ENCODE measurements at regions not wholly inside any gene's neighbourhood (a gene's known extent, or its start where the extent isn't known, plus 50 kb on each side); places are given as distances from the start of the nearest gene placed in this dataset.

DNA sequence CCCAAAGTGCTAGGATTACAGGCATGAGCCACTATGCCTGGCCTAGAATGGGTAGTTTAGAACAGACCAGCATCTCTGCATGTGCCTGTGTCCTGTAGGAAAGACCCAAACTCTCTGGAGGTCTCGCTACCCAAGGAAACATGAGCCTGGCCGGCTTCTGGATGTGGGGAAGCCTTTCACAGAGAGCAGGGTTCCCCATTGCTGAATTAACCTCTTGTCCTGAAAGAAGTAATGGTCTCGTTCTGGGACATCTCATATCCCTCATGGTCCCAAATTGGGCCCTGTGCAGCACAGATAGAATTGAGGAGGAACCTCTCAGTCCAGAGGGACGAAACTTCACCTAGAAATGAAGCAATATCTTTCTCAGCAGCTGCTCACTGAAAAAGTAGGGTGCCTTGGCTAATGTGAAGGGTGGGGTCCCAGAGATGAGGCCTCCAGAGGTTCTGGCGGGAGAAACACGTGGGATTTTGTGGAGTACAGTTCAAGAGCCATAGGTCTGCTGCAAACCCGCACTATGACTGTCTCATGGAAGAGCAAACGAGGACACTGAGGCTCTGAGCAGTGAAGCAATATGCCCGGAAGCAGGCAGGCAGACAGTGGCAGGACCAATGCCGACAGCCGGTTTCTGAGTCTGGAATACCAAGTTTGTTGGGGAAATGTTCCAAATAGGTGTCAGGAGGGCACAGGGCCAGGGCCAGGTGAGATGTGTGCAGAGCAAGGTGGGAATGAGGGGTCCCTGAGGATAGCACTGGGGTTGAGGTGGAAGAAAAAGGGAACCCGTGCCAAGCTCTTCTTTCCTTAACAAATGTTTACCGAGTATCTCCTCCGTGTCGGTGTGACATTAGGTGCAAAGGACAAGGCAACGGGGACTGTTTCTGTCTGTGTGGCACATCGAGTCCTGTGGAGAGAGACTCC lies 121.0 kb upstream of the TWIST2 start:
- DNase-seq (ENCODE audit: low read depth): no peak

- no peak for DNase-seq (ENCODE audit: low read depth)
Measured at GRCh38 chr2:238727585-238728329, 120.1 kb upstream of the TWIST2 start.

GRCh38 chr2:238728330-238729260 lies 119.3 kb upstream of the TWIST2 start:
- DNase-seq (ENCODE audit: low read depth): no peak

DNA sequence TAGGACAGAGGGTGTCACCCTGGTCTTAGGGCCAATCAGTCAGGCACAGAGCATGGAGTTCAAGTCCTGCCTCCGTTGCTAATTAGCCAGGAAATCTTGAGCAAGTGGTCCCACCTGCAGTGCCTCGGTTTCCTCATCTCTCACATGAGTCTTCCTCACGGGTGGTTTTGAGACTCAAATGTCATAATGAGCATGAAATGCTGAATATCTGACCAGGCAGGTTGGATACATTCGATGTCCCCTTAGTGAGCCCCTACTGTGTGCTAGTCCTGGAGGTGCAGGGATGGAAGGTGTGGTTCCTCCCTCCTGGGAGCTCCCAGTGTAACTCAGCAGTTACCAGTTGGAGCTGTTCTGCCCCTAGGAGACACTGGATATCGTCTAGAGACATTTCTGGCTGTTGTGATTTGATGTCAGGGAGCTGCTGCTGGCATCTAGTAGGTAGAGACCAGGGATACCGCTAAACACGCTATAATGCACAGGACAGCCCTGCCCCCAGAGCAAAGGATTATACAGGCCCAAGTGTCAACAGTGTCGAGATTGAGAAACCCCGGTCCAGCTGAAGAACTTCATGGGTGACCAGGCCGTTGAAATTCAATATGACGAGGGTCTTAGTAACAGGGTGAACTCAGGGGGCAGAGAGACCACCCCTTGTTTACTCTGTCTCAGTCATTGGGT lies 118.5 kb upstream of the TWIST2 start:
- no peak for DNase-seq (ENCODE audit: low read depth)

DNA sequence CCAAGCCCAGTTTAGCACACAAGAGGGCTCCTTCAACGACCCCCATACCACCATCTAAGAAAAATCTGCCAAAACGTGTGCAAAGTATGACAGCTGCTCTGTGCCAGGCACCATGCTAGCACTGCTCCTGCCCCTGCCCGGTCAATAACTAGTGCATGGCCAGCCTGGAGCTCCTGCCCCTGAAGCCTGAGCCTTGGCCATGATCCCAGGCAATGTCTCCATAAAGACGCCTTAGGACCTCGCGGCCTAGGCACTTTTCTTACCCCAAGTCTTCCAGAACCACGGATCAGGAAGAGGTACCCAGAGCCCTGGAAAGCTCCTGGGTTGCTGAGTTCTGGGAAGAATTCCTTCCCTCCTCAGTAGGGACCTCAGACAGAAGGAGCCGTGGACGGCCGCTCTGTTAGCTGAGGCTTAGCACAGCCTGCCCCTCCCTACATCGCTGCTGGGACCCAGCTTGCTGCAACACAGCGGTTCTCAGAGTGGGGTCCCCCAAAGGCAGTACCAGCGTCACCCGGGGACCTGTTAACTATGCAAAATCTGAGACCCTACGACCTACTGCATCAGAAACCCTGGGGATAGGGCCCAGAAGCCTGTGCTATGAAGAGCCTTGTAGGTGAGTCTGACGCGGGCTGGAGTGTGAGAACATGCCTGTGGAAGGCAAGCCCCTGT lies 117.8 kb upstream of the TWIST2 start:
- DNase-seq (ENCODE audit: low read depth): no peak

- no peak for DNase-seq (ENCODE audit: low read depth)
Measured at GRCh38 chr2:238730881-238731280, 117.0 kb upstream of the TWIST2 start.

GRCh38 chr2:238731961-238732360 lies 115.9 kb upstream of the TWIST2 start:
- no peak for DNase-seq (ENCODE audit: low read depth)

- no peak for DNase-seq (ENCODE audit: low read depth)
Measured at GRCh38 chr2:238738917-238739316, 109.0 kb upstream of the TWIST2 start.

DNA sequence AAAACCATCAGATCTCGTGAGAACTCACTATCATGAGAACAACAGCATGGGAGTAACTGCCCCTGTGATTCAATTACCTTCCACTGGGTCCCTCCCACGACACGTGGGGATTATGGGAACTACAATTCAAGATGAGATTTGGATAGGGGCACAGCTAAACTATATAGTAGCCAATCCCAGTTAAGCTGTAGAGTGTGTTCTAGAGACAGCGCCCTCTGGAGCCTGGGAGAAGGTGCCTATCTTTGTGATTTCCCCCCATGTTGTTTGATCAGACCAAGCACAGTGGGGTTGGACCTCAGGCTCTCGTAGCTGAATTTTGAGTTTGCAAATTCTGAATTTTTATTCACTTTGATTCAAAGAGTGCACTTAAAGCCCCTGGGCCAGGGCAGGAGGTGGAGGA lies 108.2 kb upstream of the TWIST2 start:
- DNase-seq (ENCODE audit: low read depth): no peak

DNA sequence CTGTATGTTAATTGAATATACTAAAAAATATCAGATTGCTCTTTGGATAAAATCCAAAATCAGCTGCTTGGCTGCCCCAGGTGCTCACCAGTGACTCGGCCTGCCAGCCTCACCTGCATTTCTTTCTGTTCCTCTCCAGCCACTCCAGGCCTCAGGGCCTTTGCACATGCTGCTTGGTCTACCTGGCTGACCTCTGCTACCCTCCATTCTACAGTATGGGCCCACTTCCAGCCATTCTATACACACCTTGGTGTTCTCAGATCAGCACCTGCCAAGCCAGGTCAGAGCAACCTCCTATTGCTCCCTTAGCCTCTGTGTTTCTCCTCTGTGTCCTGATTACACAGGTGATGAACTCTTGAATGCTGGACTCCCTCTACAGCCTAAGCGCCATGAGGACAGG lies 106.6 kb upstream of the TWIST2 start:
- DNase-seq (ENCODE audit: low read depth): no peak

DNA sequence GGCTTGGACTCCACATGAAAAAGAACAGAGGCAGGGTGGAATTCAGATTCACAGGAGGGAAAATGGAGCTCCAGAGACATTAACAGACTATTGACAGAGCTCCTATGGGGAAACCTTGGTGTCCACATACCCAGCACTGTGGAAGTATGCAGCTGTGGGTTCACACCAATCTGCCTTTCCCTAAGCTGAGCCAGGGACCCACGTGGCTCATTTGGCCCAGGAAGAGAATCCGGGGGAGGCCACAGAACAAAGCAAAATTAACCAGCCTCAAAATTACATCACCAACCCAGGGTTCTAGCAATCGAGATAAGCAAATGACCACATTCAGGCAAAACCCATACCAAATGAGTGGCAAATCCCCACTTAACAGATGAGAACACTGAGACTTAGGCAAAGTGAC lies 105.8 kb upstream of the TWIST2 start:
- DNase-seq (ENCODE audit: low read depth): no peak

GRCh38 chr2:238742664-238743063 lies 105.2 kb upstream of the TWIST2 start:
- no peak for DNase-seq (ENCODE audit: low read depth)

DNA sequence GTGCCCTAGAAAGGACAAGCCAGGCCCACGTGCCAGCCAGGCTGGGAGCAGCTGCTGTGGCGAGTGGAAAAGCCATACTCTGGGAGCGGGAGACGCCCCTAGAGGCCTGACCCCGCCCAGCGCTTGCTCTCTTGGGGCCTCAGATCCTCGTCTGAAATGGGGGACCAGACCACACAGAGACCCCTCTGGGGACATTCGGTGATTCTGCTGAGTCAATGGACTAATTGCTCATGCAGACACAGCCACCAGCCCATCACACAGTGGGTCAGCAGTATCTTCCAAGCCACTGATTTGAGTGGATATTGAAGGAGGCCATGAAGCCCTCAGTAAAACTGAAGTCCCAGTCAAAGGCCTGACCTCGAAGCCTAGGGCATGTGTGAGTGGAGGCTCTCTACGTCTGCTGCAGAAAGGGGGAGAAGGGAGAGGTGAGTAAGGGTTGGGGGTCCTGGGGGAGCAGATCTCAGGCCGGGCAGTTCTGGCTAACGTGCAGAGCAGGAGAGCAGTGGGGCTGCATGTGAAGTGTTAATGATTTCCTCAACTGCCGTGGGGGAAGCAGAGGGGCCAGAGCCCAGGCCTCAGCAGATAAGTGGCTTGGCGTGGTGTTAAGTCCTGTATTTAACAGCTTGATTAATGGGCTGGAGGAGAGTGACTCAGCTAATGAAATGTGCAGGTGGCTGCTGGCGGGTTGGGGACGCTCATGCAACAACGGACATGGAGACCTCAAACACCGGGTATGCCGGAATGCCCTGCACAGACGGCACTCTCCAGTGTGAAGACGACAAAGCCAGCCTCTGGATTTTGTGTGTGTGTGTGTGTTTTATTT lies 104.4 kb upstream of the TWIST2 start:
- no peak for DNase-seq (ENCODE audit: low read depth)

- DNase-seq (ENCODE audit: low read depth): no peak
Measured at GRCh38 chr2:238744951-238745350, 102.9 kb upstream of the TWIST2 start.

DNA sequence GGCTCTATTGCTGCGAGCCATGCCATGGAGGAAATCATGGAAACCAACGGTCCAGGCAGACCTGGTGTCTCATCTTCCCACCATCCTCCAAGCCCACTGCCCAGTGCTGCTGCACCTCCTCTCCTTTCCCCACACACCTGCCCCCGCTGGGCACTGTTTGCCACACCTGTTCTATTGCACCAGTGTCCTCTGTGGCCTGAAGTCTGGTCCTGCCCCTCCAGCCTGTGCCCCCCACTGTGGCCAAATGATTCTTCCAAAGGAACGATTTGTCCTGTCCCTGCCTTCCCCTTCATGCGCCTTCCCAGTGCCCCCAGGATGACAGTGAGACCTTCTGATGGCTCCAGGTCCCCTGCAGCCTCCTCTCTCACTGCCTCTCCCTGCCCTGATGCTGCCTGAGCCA lies 101.9 kb upstream of the TWIST2 start:
- DNase-seq (ENCODE audit: low read depth): no peak

GRCh38 chr2:238747114-238747513 lies 100.8 kb upstream of the TWIST2 start:
- no peak for DNase-seq (ENCODE audit: low read depth)

DNA sequence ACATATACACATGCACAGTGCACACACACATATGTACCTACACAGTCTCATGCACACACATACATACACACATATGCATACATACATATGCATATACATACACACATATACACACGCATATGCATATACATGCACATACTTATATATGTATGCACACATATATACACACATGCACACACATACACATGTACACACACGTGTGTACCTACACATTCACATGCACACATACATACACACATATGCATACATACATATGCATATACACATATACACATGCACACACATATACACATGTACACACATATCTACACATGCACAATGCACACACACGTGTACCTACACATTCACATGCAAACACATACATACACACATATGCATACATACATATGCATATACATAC lies 100.3 kb upstream of the TWIST2 start:
- DNase-seq (ENCODE audit: low read depth): no peak

- DNase-seq (ENCODE audit: low read depth): no peak
Measured at GRCh38 chr2:238750212-238750904, 97.5 kb upstream of the TWIST2 start.

GRCh38 chr2:238754259-238754658 lies 93.6 kb upstream of the TWIST2 start:
- no peak for DNase-seq (ENCODE audit: low read depth)

- no peak for DNase-seq (ENCODE audit: low read depth)
Measured at GRCh38 chr2:238761868-238762267, 86.0 kb upstream of the TWIST2 start.

Measured in HS-27A (cell line).